ENCODE measurements at regions not wholly inside any gene's neighbourhood (a gene's known extent, or its start where the extent isn't known, plus 50 kb on each side); places are given as distances from the start of the nearest gene placed in this dataset.
"Not testable (repeated sequence)": the region's sequence is repeated elsewhere in the genome, so short reads cannot be mapped to it uniquely, and the experiment has no call there.

- no peak for DNase-seq
Measured at GRCh38 chr4:126630230-126630629, 1002.5 kb upstream of the INTU start.

DNA sequence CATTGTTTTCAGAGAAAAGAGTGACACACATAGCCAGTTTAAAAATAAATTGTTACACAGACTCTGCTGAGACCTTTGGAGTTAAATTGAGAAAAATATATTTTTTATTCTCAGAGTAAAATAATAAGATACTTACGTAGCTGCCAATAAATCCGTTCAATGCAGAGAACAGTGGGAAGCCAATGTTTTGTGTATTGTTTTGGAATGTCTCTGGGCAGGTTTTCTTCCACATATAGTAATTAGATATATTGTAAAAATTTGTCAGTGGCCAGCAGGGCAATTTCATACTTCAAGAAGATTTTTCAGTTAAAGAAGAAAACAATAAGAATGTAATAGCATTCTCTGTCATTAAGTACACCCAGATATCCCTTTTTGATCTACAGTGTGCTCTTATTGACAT lies 999.5 kb upstream of the INTU start:
- no peak for DNase-seq

- no peak for DNase-seq
Measured at GRCh38 chr4:126637706-126638105, 995.1 kb upstream of the INTU start.

DNA sequence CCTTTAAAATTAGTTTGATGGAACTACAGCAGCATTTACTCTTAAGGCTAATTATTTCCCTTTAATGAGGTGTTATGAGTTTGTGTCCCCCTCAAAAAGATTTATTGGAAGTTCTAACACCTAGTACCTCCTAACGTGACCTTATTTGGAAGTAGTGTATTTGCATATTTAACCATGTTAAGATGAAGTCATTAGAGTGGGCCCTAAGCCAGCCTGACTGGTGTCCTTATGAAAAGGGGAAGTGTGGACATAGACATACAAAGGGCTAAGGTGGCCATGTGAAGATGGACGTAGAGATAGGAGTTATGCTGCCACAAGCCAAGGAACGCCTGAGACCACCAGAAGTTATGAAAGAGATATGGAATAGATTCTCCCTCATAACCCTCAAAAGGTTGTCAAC lies 985.4 kb upstream of the INTU start:
- DNase-seq = no peak

DNA sequence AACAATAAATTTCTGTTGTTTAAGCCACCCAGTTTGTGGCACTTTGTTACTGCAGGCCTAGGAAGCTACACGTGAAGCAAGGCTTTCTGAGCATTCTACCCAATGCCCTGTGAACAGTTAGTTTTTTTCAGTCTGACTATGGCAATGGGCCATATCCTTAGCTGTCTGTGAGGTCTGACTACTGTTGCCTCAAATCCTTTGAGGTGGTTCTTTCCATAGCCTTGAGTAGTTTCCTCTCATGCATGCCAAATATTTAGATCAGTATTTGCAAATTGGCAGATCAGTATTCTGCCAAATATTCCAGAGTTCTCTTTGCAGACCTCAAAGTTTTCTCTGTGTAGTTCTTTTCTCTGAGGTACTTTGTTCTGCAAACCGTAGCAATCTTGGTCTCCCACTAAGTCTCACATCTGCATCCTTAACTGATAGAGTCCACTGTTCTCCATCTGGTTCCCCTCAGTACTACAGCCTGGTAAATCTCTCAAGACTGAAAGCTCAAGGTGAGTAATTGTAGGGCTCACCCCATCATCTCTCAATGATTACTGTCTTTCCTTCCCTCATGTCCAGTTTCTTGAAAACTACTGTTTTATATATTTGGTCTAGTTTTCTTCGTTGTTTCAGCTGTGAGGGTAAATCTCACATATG lies 984.9 kb upstream of the INTU start:
- DNase-seq = no peak

GRCh38 chr4:126658411-126658810 lies 974.3 kb upstream of the INTU start:
- no peak for DNase-seq

DNA sequence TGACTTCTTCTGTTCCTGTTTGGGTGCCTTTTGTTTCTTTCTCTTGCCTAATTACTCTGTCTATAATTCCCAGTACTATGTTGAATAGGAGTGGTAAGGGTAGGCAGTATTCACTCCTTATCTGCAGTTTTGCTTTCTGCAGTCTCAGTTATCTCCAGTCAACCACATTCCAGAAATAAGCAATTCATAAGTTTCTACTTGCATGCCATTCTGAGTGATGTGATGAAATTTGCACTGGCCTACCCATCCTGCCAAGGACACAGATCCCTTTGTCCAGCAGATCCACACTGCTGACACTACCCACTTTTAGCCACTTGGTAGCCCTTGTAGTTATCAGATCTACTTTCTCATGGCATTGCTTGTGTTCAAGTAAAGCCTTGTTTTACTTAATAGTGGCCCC lies 971.6 kb upstream of the INTU start:
- DNase-seq = no peak

- DNase-seq = no peak
Measured at GRCh38 chr4:126664839-126665238, 967.9 kb upstream of the INTU start.

- DNase-seq = not testable (repeated sequence)
Measured at GRCh38 chr4:126670038-126670437, 962.7 kb upstream of the INTU start.

GRCh38 chr4:126678618-126679017 lies 954.1 kb upstream of the INTU start:
- DNase-seq = no peak

DNA sequence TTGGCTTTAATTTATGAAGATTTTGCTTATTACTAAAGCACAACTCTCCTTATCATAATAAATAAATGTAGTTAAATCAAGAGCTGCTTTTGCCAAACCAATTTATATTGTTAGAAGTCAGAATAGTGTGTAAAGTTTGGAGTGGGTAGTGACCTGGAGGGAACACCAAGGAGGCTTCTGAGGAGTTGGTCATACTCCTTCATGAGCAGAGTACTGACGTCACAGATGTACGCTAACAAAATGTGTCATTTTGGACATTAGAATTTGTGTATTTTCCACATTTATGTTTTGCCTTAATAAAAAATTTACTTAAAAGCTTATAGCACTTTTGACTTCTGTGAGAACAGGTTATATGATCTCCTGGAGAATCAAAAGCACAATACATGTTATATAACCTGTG lies 953.5 kb upstream of the INTU start:
- no peak for DNase-seq

- DNase-seq = no peak
Measured at GRCh38 chr4:126682250-126682649, 950.5 kb upstream of the INTU start.

DNA sequence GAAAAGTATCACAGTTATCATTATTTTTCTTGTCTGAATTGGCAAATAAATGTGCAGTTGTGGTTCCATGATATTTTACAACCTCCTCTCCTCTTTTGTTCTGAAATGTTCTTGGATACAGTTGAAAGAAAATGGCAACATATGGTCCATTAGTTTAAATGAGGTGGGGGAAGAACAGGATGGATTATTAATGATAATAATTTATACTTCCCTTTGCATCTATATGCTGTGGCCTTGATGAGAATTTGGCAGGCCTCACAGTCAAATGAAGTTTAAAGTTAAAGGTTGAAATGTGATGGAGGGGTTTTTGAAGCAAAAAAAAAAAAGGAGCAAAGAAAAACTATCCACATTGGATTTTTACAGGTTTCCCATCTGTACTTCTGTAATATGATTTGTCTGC lies 946.3 kb upstream of the INTU start:
- DNase-seq = no peak

- DNase-seq = no peak
Measured at GRCh38 chr4:126687655-126688358, 945.0 kb upstream of the INTU start.

GRCh38 chr4:126691797-126692196 lies 941.0 kb upstream of the INTU start:
- DNase-seq = no peak

DNA sequence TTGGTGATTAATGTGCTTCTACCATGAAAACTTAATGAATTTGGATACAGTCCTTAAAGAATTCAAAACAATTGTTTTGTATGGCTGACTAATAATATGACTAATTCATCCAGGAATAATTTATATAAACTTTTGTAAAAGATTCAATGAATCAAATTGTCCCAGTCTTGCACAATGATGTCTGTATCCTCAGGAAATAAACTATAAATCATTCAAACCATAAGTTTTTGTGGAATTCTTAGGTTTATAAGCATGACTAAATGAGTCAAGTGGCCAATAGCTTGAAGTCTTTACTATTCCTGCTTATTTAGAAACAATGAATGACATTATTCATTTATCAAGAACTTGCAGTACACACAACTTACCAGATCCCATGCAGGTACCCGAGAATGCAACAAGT lies 935.0 kb upstream of the INTU start:
- DNase-seq = no peak

GRCh38 chr4:126698224-126698623 lies 934.5 kb upstream of the INTU start:
- no peak for DNase-seq

- DNase-seq = no peak
Measured at GRCh38 chr4:126701756-126702155, 931.0 kb upstream of the INTU start.

GRCh38 chr4:126702747-126703146 lies 930.0 kb upstream of the INTU start:
- no peak for DNase-seq

- no peak for DNase-seq
Measured at GRCh38 chr4:126705266-126705665, 927.5 kb upstream of the INTU start.

GRCh38 chr4:126708716-126709115 lies 924.0 kb upstream of the INTU start:
- DNase-seq = no peak

GRCh38 chr4:126710935-126711334 lies 921.8 kb upstream of the INTU start:
- no peak for DNase-seq

- DNase-seq = no peak
Measured at GRCh38 chr4:126715067-126715466, 917.7 kb upstream of the INTU start.

DNA sequence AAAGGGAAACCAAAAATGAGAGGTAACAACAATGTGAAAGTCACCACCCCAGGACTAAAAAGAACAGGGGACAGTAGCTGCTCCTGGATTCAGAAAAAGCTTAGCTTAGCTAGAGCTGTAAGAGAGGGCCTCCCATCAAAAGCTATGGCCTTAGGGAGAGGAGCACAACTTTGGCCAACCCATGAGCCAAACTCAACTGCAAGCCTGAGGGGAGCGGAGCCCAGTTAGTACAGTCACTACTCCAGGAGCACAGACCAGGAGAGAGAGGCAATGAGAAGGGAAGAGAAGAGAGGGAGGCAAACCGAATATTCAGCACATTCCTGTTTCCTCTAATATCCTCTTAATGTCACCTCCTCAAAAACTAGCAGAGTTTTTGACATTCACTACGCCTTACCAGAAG lies 917.1 kb upstream of the INTU start:
- no peak for DNase-seq

- no peak for DNase-seq
Measured at GRCh38 chr4:126718136-126718535, 914.6 kb upstream of the INTU start.
